Panc1 (cell line): ENCODE measurements at regions not wholly inside any gene's neighbourhood (a gene's known extent, or its start where the extent isn't known, plus 50 kb on each side); places are given as distances from the start of the nearest gene placed in this dataset.

ENCODE experiments used
- ATAC-seq: fragments of 200-7000 bp; cut with Tn5 transposase; 2 replicates; pipeline ENCODE4 v1.9.1; 2020; ENCODE audit warnings: mild to moderate bottlenecking, moderate library complexity
- BruUV-seq: library from RNA; stranded (reverse); fragments of 400-500 nt; replicated peaks from 2 replicates; lab custom pipeline; 2021; lab: Mats Ljungman, UMichigan
- CTCF ChIA-PET: fragments of 300-600 bp; sonication (Branson Sonifier 250); formaldehyde crosslinking; loops from one replicate; lab custom pipeline; 2022; ENCODE audit warnings: antibody characterized with exemption; lab: Charles Lee
- POLR2A ChIA-PET: fragments of 300-600 bp; sonication (Branson Sonifier 250); formaldehyde crosslinking; loops from one replicate; lab custom pipeline; 2022; ENCODE audit warnings: antibody characterized with exemption; lab: Charles Lee
- DNase-seq: peaks from one replicate; pipeline ENCODE4 v3.0.0-alpha.2; 2010; ENCODE audit warnings: low read depth, low spot score
- H3K27ac ChIP-seq: 2 replicates; pipeline ENCODE4 v1.5.1; 2011; ENCODE audit warnings: mild to moderate bottlenecking, low read length, inconsistent platforms
- H3K27me3 ChIP-seq: fragments of 200-500 bp; sonication (Bioruptor generic); 2 replicates; pipeline ENCODE4 v1.6.0; 2014; ENCODE audit warnings: low read length, inconsistent platforms; ENCODE audit not compliant: control insufficient read depth, insufficient read depth
- H3K36me3 ChIP-seq: fragments of 200-500 bp; sonication (Bioruptor generic); 2 replicates; pipeline ENCODE4 v1.5.1; 2014; ENCODE audit warnings: inconsistent platforms, mild to moderate bottlenecking, low read length, moderate library complexity; ENCODE audit not compliant: control insufficient read depth, insufficient read depth
- H3K4me1 ChIP-seq: 2 replicates; pipeline ENCODE4 v1.5.1; 2011; ENCODE audit warnings: inconsistent platforms, mild to moderate bottlenecking, low read length, moderate library complexity; ENCODE audit not compliant: control insufficient read depth, insufficient read depth
- H3K4me3 ChIP-seq, 2 experiments: 2 replicates each; pipeline ENCODE4 v1.5.1; 2011 to 2012; ENCODE audit warnings: low read depth in 2 of 2, low read length in 2 of 2, mild to moderate bottlenecking in 2 of 2, inconsistent platforms in 1 of 2, moderate library complexity in 1 of 2
- H3K9me3 ChIP-seq: fragments of 200-500 bp; sonication (Bioruptor generic); 2 replicates; pipeline ENCODE4 v1.5.1; 2014; ENCODE audit warnings: low read depth, mild to moderate bottlenecking, inconsistent platforms, low read length, moderate library complexity; ENCODE audit not compliant: control insufficient read depth, insufficient read depth
- CTCF ChIP-seq: fragments of 450-650 bp; IDR thresholded peaks from 2 replicates; pipeline ENCODE4 v1.5.1; 2017; ENCODE audit warnings: mild to moderate bottlenecking
- POLR2AphosphoS5 ChIP-seq: IDR thresholded peaks from 2 replicates; pipeline ENCODE4 v1.6.1; 2012; ENCODE audit warnings: mild to moderate bottlenecking, low read depth, low read length, moderate library complexity
- REST ChIP-seq, 2 experiments: IDR thresholded peaks; 2 replicates each; pipeline ENCODE4 v1.6.1; 2011 to 2012; ENCODE audit warnings: low read depth in 2 of 2, control low read depth in 1 of 2, low read length in 1 of 2, mild to moderate bottlenecking in 1 of 2, moderate library complexity in 1 of 2; ENCODE audit not compliant: insufficient read depth in 1 of 2
- SIN3A ChIP-seq: IDR thresholded peaks from 2 replicates; pipeline ENCODE4 v1.6.1; 2012; ENCODE audit warnings: low read depth, mild to moderate bottlenecking, low read length, moderate library complexity, borderline replicate concordance; ENCODE audit not compliant: insufficient read depth
- TCF7L2 ChIP-seq: IDR thresholded peaks from 2 replicates; pipeline ENCODE4 v1.6.1; 2011; ENCODE audit warnings: mild to moderate bottlenecking, low read depth, low read length, inconsistent platforms
- in situ Hi-C: cut with HindIII; loops from 2 replicates; pipeline ENCODE4 v1.10.0; 2016; ENCODE audit warnings: low sequenced_read_pairs, low pct_unique_long_range_greater_than_20kb
- intact Hi-C: fragments of 100-400 bp; cut with micrococcal nuclease; formaldehyde crosslinking; loops from one replicate; pipeline ENCODE4 v1.10.0; 2022; ENCODE audit not compliant: unreplicated experiment

DNA sequence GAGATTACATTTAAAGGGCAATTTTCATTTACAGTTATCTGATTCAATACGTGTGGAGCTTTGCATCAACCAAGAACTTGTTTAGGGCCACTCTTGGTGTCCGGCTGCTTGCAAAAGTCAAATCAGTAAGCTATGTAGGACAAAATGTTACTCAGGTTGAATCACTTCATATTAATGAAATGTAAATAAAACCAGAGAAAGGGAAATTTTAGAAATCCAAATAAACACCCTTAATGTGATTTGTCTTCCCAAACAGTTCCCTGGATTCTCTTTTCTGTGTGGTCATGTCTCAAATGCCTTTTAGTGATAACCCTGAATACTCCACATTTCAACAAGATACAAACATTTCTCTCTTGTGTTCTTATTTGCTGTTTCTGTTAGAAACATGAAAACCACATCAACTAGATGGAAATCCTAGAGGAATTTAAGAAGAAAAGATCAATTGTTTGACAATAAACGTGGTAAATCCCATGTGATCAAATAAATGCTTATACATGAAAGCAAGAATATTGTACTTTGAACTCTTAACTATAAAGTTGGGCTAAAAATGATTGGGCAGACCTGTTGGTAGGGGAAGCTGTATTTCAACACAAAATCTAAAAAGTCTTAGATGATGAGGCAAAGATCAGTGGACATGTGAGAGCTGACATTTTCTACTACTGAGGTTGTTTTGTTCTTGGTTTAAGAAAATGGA is 101.3 kb downstream of the CDC42EP3 start:
- Histone ChIP-seq H3K27me3 (no peaks in the 10 kb centered on the region; the same call in 1 of the 2 replicates), H3K4me3 (no peak overlapping the region), H3K36me3 (no peaks in the 10 kb centered on the region; the same call in 1 of the 2 replicates), H3K4me1 (no peaks in the 10 kb centered on the region), H3K9me3 (no peaks in the 10 kb centered on the region), H3K27ac (no peak overlapping the region)
- TF ChIP-seq CTCF = no peak
- no peak for TF ChIP-seq REST (IDR thresholded peaks at IDR 0.05; ENCODE audit: insufficient read depth in 1 of 2, low read depth in 2 of 2, low read length in 1 of 2)
- no peak for TF ChIP-seq SIN3A
- no peak for TF ChIP-seq POLR2AphosphoS5
- TF ChIP-seq TCF7L2 = no peak
- DNase-seq = no peak
- POLR2A ChIA-PET = no interaction called here
- no peak for ATAC-seq
- BruUV-seq = no TSS peak
- intact Hi-C loops (no loop called here), in situ Hi-C loops (no loop called here)
- CTCF ChIA-PET = no interaction called here

DNA sequence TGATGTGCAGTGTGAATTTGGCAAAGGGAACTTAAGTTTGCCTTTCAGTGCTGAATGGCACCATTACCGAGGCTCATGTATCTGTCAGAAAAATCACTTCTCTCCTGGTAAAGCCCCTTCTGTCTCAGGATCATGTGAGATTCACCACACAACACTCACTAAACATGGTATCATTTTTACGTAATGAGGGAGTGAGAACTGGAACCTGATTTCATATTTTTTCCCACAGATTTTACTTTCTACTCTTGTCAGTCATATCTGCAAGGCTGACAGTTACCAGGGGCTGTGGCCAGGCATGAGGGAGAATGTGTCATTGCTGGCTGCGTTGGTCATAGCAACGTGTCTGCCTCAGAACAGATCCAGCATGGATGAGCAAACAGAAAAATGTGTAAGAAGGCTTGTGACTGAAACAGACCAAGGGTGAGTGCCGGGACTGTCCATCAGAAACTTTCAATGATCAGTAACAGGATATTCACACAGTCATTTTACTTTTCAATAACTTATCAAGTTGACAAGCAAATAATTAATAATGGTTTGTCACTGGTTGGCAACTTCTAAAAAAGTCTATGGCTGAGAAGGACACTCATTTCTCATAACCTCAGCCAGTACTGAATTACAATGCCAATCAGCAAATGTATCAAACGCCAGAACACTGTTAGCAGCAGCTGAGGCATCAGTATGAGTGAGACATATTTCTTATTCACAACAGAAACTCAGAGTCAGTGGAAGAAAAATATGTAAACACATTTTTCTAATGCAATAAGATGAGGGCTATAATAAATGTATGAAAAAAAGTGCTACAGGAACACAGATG is 100.5 kb downstream of the CDC42EP3 start:
- CTCF ChIA-PET = interaction anchor here (0.6 kb wide), 1 partner anchor 336 kb away, joined by 7 read pairs; no protein-coding TSS in a partner anchor
- intact Hi-C loops = no loop called here

More for the DNA sequence above, 100.5 kb downstream of the CDC42EP3 start:
- TF ChIP-seq POLR2AphosphoS5 (no peak), CTCF (no peak), SIN3A (no peak), TCF7L2 (no peak), REST (IDR thresholded peaks at IDR 0.05; ENCODE audit: insufficient read depth in 1 of 2, low read depth in 2 of 2, low read length in 1 of 2) (no peak)
- Histone ChIP-seq H3K4me3 (no peak overlapping the region), H3K4me1 (no peaks in the 10 kb centered on the region), H3K36me3 (no peaks in the 10 kb centered on the region; the same call in 1 of the 2 replicates), H3K27me3 (no peaks in the 10 kb centered on the region; the same call in 1 of the 2 replicates), H3K27ac (no peak overlapping the region), H3K9me3 (no peaks in the 10 kb centered on the region)
- in situ Hi-C loops = no loop called here
- POLR2A ChIA-PET = no interaction called here
- ATAC-seq = peak; percentile 76
- BruUV-seq = no TSS peak
- no peak for DNase-seq
